ENCODE measurements at regions not wholly inside any gene's neighbourhood (a gene's known extent, or its start where the extent isn't known, plus 50 kb on each side); places are given as distances from the start of the nearest gene placed in this dataset.

GRCh38 chr14:85288041-85288440 lies 241.9 kb upstream of the FLRT2 start:
- no peak for DNase-seq

GRCh38 chr14:85291731-85292130 lies 238.2 kb upstream of the FLRT2 start:
- DNase-seq, result no peak

GRCh38 chr14:85293612-85294234 lies 236.2 kb upstream of the FLRT2 start:
- no peak for DNase-seq

GRCh38 chr14:85295318-85295717 lies 234.6 kb upstream of the FLRT2 start:
- DNase-seq, result no peak

- no peak for DNase-seq
Measured at GRCh38 chr14:85296456-85297210, 233.3 kb upstream of the FLRT2 start.

GRCh38 chr14:85300107-85300506 lies 229.8 kb upstream of the FLRT2 start:
- DNase-seq, result peak; percentile 76

GRCh38 chr14:85301506-85301905 lies 228.4 kb upstream of the FLRT2 start:
- DNase-seq, result no peak

- no peak for DNase-seq
Measured at GRCh38 chr14:85306024-85306423, 223.9 kb upstream of the FLRT2 start.

GRCh38 chr14:85308531-85309300 lies 221.2 kb upstream of the FLRT2 start:
- DNase-seq, result no peak

GRCh38 chr14:85310491-85311272 lies 219.3 kb upstream of the FLRT2 start:
- no peak for DNase-seq

GRCh38 chr14:85313560-85314207 lies 216.3 kb upstream of the FLRT2 start:
- DNase-seq, result no peak

GRCh38 chr14:85315290-85315689 lies 214.7 kb upstream of the FLRT2 start:
- no peak for DNase-seq

GRCh38 chr14:85315733-85316290 lies 214.1 kb upstream of the FLRT2 start:
- DNase-seq, result no peak

- no peak for DNase-seq
Measured at GRCh38 chr14:85316701-85317410, 213.1 kb upstream of the FLRT2 start.

GRCh38 chr14:85317491-85318021 lies 212.4 kb upstream of the FLRT2 start:
- DNase-seq, result no peak

- DNase-seq, result no peak
Measured at GRCh38 chr14:85319101-85319500, 210.8 kb upstream of the FLRT2 start.

- no peak for DNase-seq
Measured at GRCh38 chr14:85319998-85320630, 209.8 kb upstream of the FLRT2 start.

GRCh38 chr14:85325134-85326017 lies 204.6 kb upstream of the FLRT2 start:
- no peak for DNase-seq

GRCh38 chr14:85332401-85332800 lies 197.5 kb upstream of the FLRT2 start:
- no peak for DNase-seq

GRCh38 chr14:85333313-85333712 lies 196.6 kb upstream of the FLRT2 start:
- no peak for DNase-seq

Measured in NCI-H510A treated with DMSO at 0.1 percent for 48 hours (cell line).